ENCODE measurements at regions not wholly inside any gene's neighbourhood (a gene's known extent, or its start where the extent isn't known, plus 50 kb on each side); places are given as distances from the start of the nearest gene placed in this dataset.
A peak's percentile ranks its signal among the peaks of the same experiment; 100 is the strongest.

DNA sequence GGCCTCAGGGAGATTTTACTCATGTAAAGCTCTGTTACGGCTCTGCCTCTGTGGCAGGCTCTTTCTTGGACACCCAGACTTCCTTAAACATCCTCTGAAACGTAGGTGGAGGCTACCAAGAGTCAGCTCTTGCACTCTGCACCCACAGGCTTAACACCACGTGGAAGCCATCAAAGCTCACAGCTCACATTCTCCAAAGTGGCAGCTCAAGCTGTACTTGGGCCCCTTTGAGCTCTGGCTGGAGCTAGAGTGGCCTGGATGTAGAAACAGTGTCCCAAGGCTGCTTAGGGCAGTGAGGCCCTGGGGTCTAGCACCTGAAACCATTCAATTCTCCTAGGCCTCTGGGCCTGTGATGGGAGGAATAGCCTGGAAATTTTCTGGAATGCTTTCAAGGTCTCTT lies 155.3 kb upstream of the CDKN3 start:
- no peaks in the 10 kb centered on the region for H3K4me1 ChIP-seq
- DNase-seq (no peak), ATAC-seq (no peak)
- H3K27me3 ChIP-seq: no peaks in the 10 kb centered on the region
- H3K4me3 ChIP-seq: no peak overlapping the region
- TF ChIP-seq, protein P1, sequence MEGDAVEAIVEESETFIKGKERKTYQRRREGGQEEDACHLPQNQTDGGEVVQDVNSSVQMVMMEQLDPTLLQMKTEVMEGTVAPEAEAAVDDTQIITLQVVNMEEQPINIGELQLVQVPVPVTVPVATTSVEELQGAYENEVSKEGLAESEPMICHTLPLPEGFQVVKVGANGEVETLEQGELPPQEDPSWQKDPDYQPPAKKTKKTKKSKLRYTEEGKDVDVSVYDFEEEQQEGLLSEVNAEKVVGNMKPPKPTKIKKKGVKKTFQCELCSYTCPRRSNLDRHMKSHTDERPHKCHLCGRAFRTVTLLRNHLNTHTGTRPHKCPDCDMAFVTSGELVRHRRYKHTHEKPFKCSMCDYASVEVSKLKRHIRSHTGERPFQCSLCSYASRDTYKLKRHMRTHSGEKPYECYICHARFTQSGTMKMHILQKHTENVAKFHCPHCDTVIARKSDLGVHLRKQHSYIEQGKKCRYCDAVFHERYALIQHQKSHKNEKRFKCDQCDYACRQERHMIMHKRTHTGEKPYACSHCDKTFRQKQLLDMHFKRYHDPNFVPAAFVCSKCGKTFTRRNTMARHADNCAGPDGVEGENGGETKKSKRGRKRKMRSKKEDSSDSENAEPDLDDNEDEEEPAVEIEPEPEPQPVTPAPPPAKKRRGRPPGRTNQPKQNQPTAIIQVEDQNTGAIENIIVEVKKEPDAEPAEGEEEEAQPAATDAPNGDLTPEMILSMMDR (IDR thresholded peaks at IDR 0.05): no peak
- 69 to 73% methylated on average over 3 of the region's 3 CpGs for WGBS, 2 donors
- H3K27ac ChIP-seq: no peak overlapping the region
- peaks cover 0 to 7% (median 0%) of the 10 kb centered on the region in 11 donors for H3K9me3 ChIP-seq
- H3K36me3 ChIP-seq: no peaks in the 10 kb centered on the region
- intact Hi-C loops (cut with DNase I): no loop called here

DNA sequence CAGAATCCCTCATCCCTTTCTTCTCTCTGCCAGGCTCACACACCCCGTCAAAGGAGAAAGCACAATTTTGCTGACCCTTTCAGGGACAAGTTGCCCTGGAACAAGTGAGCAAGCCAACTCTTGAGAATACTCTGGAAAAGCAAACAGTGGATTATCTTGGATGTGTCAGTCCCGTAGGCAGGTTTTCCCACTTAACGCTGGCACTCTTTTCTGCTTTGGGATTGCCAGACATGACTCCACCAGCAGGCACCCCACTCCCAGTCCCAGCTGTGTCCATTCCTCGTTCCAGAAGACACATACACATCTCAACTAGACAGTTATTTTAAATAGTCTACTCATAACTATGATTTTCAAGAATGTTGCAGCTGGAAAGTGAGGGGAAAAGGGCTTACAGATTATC lies 145.5 kb upstream of the CDKN3 start:
- Histone ChIP-seq H3K36me3 (no peaks in the 10 kb centered on the region), H3K27me3 (peaks cover 0 to 10% (median 0%) of the 10 kb centered on the region in 7 donors), H3K9me3 (no peaks in the 10 kb centered on the region), H3K4me1 (no peaks in the 10 kb centered on the region), H3K27ac (no peak overlapping the region), H3K4me3 (no peak overlapping the region)
- WGBS, 2 donors: 46 to 52% methylated on average over 4 of the region's 4 CpGs
- peak in 2 of 8 donors; percentile 28 to 48 for ATAC-seq
- no peak for DNase-seq
- intact Hi-C loops (cut with DNase I): no loop called here
- TF ChIP-seq, protein P1 (IDR thresholded peaks at IDR 0.05): no peak

DNA sequence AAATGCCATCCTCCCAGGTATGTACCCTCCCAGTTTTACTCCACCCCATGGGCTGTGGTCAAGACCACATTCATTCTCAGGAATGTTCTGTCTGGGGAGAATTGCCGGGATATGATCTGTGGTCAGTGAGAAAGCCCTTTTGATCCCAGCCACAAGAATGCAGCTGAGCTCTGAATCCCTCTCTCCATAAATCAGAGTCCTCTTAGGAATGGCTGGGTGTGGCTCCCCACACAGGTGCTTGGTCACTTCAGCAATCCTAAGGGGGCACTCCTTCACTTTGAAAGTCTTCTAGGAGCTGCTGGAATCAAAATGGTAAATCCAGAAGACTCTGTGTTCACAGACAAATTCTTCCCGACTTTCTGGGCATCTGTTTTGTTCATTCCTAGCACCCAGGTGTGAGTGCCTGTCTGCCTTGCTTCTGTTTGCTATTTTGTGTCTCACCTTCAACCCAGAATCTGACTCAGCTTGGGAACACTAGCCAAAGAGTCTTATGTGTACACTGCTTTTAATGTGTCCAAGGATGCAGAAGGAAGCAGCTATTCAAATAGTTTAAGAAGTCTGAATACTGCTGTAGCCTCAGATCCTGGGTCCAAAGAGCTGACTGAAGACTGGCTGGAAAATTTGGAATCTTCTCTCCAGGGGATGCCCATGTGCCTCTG lies 144.6 kb upstream of the CDKN3 start:
- no peak for ATAC-seq
- TF ChIP-seq, protein P1 (IDR thresholded peaks at IDR 0.05): no peak
- Histone ChIP-seq H3K4me3 (no peak overlapping the region), H3K36me3 (no peaks in the 10 kb centered on the region), H3K27me3 (peaks cover 0 to 10% (median 0%) of the 10 kb centered on the region in 7 donors), H3K4me1 (no peaks in the 10 kb centered on the region), H3K27ac (no peak overlapping the region), H3K9me3 (no peaks in the 10 kb centered on the region)
- no peak for DNase-seq
- 74 to 89% methylated on average over 2 of the region's 2 CpGs for WGBS, 2 donors
- intact Hi-C loops (cut with DNase I): no loop called here

DNA sequence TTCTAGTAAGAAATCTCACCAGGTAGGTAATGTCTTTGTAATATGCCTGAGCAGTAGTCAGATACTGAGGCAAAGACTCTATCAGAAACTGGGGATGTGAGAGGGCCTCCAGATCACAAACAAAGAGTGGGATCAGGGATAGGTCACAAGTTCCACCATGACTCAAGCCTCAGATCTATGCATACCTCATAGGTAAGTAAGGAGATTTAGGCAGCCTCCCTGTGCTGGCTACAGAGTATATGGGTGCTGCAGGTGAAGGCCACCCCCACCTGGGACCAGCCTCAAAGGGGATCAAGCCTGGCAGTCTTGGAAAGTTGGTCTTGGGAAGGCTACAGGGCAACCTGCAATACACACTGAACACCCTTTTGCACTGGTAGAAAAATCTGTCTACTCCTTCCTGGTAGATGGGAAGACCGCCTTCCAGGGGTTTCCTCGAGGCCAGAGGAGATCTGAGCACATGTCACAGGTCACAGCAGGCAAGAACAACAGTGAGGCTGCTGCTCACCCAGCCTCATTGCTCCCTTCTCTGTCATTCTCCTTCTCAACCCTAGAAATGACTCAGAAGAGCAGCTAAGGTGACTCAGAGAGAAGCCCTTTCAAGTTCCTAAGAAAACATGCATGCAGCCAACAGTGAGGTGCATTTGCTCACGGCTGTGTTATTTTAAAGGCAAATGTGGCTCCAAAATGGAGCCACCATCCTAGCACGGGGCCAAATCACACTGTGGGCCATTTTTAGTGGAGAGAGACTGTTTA lies 143.4 kb upstream of the CDKN3 start:
- Histone ChIP-seq H3K36me3 (no peaks in the 10 kb centered on the region), H3K4me1 (no peaks in the 10 kb centered on the region), H3K4me3 (no peak overlapping the region), H3K27me3 (peaks cover 0 to 6% (median 0%) of the 10 kb centered on the region in 7 donors), H3K27ac (no peak overlapping the region), H3K9me3 (no peaks in the 10 kb centered on the region)
- intact Hi-C loops (cut with DNase I): no loop called here
- DNase-seq (no peak), ATAC-seq (no peak)
- TF ChIP-seq, protein P1 (IDR thresholded peaks at IDR 0.05): no peak
- 76 to 80% methylated on average over 4 of the region's 4 CpGs for WGBS, 2 donors

All from heart right ventricle (tissue), 16 donors.